RWPE2 (cell line): ENCODE measurements at regions not wholly inside any gene's neighbourhood (a gene's known extent, or its start where the extent isn't known, plus 50 kb on each side); places are given as distances from the start of the nearest gene placed in this dataset.
"Not testable (repeated sequence)": the region's sequence is repeated elsewhere in the genome, so short reads cannot be mapped to it uniquely, and the experiment has no call there.

Experiments
- ATAC-seq: fragments of 200-7000 bp; cut with Tn5 transposase; 3 replicates; pipeline ENCODE4 v1.9.1; 2021; ENCODE audit warnings: low read depth
- DNase-seq: peaks from one replicate; pipeline ENCODE4 v3.0.0-alpha.2; 2020; ENCODE audit warnings: low spot score
- H3K27ac ChIP-seq: fragments of 450-650 bp; 2 replicates; pipeline ENCODE4 v1.5.1; 2017; ENCODE audit warnings: mild to moderate bottlenecking; ENCODE audit not compliant: poor library complexity, severe bottlenecking
- H3K27me3 ChIP-seq: fragments of 250-450 bp; sonication (Bioruptor Pico); 2 replicates; pipeline ENCODE4 v1.5.1; 2021; ENCODE audit warnings: mild to moderate bottlenecking, moderate library complexity; ENCODE audit not compliant: insufficient read depth, poor library complexity, severe bottlenecking
- H3K36me3 ChIP-seq: fragments of 250-450 bp; sonication (Bioruptor Pico); 2 replicates; pipeline ENCODE4 v1.5.1; 2020; ENCODE audit warnings: low read depth, mild to moderate bottlenecking, moderate library complexity
- H3K4me1 ChIP-seq: fragments of 250-450 bp; sonication (Bioruptor Pico); 2 replicates; pipeline ENCODE4 v1.5.1; 2021; ENCODE audit warnings: mild to moderate bottlenecking, moderate library complexity; ENCODE audit not compliant: insufficient read depth, poor library complexity, severe bottlenecking
- H3K4me3 ChIP-seq: fragments of 250-450 bp; sonication (Bioruptor Pico); 2 replicates; pipeline ENCODE4 v1.5.1; 2021; ENCODE audit warnings: mild to moderate bottlenecking, moderate library complexity; ENCODE audit not compliant: severe bottlenecking
- H3K9me3 ChIP-seq: fragments of 250-450 bp; sonication (Bioruptor Pico); 2 replicates; pipeline ENCODE4 v1.5.1; 2021; ENCODE audit warnings: mild to moderate bottlenecking, moderate library complexity; ENCODE audit not compliant: severe bottlenecking
- CTCF ChIP-seq: fragments of 450-650 bp; IDR thresholded peaks from one replicate; pipeline ENCODE4 v1.5.1; 2017; ENCODE audit warnings: mild to moderate bottlenecking, moderate library complexity; ENCODE audit not compliant: poor library complexity, severe bottlenecking

GRCh38 chr4:77505958-77506319 lies 99.7 kb upstream of the CXCL13 start:
- TF ChIP-seq CTCF: no peak
- no peak for ATAC-seq

GRCh38 chr4:77510367-77510766 lies 95.3 kb upstream of the CXCL13 start:
- H3K27me3 ChIP-seq: no peaks in the 10 kb centered on the region
- H3K4me1 ChIP-seq: no peaks in the 10 kb centered on the region
- TF ChIP-seq CTCF: no peak
- no peaks in the 10 kb centered on the region for H3K9me3 ChIP-seq
- DNase-seq (no peak), ATAC-seq (no peak)
- H3K36me3 ChIP-seq: no peaks in the 10 kb centered on the region
- H3K4me3 ChIP-seq: no peak overlapping the region
- no peak overlapping the region for H3K27ac ChIP-seq

More at GRCh38 chr4:77505958-77506319, 99.7 kb upstream of the CXCL13 start:
- Histone ChIP-seq H3K9me3 (no peaks in the 10 kb centered on the region), H3K27ac (no peak overlapping the region), H3K4me3 (no peak overlapping the region), H3K36me3 (no peaks in the 10 kb centered on the region), H3K4me1 (no peaks in the 10 kb centered on the region), H3K27me3 (no peaks in the 10 kb centered on the region)
- no peak for DNase-seq

GRCh38 chr4:77525538-77525937 lies 80.1 kb upstream of the CXCL13 start:
- Histone ChIP-seq H3K4me1 (no peaks in the 10 kb centered on the region), H3K27ac (no peak overlapping the region), H3K4me3 (no peak overlapping the region), H3K36me3 (no peaks in the 10 kb centered on the region), H3K27me3 (no peaks in the 10 kb centered on the region), H3K9me3 (no peaks in the 10 kb centered on the region)
- TF ChIP-seq CTCF: no peak
- ATAC-seq: no peak
- DNase-seq: no peak

GRCh38 chr4:77527900-77528299 lies 77.7 kb upstream of the CXCL13 start:
- H3K27me3 ChIP-seq, H3K9me3 ChIP-seq, H3K4me3 ChIP-seq, DNase-seq, H3K36me3 ChIP-seq, H3K4me1 ChIP-seq, H3K27ac ChIP-seq, ATAC-seq: not testable (repeated sequence)

GRCh38 chr4:77538144-77538543 lies 67.5 kb upstream of the CXCL13 start:
- Histone ChIP-seq H3K36me3 (no peaks in the 10 kb centered on the region), H3K27ac (peak overlapping the region; percentile 67), H3K4me3 (no peak overlapping the region), H3K9me3 (no peaks in the 10 kb centered on the region), H3K27me3 (peaks cover 12% of the 10 kb centered on the region), H3K4me1 (peaks cover 18% of the 10 kb centered on the region)
- DNase-seq: no peak
- peak; percentile 93 for ATAC-seq
- TF ChIP-seq CTCF: no peak
